HEK293 (cell line): ENCODE measurements at regions not wholly inside any gene's neighbourhood (a gene's known extent, or its start where the extent isn't known, plus 50 kb on each side); places are given as distances from the start of the nearest gene placed in this dataset.

Source experiments
- CTCF ChIP-seq: fragments of 450-650 bp; formaldehyde crosslinking; IDR thresholded peaks from 2 replicates; pipeline ENCODE4 v1.5.1; 2016; ENCODE audit warnings: missing biosample characterization, missing genetic modification characterization
- KLF9 ChIP-seq: fragments of 450-650 bp; formaldehyde crosslinking; IDR thresholded peaks from 2 replicates; pipeline ENCODE4 v1.5.1; 2016; ENCODE audit warnings: missing biosample characterization, missing genetic modification characterization, low read depth
- ZNF544 ChIP-seq: fragments of 450-650 bp; formaldehyde crosslinking; IDR thresholded peaks from 2 replicates; pipeline ENCODE4 v1.5.0; 2017; ENCODE audit warnings: missing biosample characterization, missing genetic modification characterization

DNA sequence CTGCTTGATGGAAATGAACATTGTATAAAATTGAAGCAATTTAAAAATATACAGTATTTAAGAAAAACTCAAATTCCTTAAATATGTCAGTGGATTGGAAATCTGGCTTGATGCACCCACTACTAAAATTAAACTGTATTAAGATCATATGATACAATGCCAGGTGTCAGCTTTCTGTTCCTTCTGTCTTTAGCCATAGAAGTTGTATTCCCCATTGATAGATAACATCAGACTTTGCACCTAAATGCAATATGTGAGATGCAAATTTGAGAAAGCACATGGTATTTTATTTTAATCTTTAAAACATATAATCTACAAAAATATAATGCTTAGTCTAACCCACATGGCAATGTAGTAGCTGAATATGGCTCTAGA lies 697.4 kb upstream of the WWC1 start:
- TF ChIP-seq ZNF544 (tag by site-specific recombination) (no peak), CTCF (tag by site-specific recombination) (no peak), KLF9 (no peak)
